ENCODE measurements at regions not wholly inside any gene's neighbourhood (a gene's known extent, or its start where the extent isn't known, plus 50 kb on each side); places are given as distances from the start of the nearest gene placed in this dataset.

DNA sequence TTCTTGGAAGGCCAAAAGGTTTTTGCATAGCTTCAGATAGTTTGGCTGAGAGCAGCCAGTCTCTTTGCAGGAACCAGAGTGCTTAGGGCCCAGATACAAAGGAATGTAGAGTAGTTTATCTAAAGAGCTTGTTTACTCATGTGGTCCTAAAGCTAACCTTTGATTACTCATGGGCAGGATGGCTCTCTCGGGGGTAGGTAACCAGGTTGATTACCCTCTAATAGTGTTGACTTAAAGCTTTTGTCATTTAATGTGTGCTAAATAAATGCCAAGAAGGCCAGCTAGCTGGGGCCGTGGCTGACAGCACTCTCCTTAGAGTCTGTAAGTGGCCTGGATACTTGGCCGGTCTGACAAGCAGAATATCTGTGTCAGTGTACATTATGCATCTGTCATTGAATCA is 69.7 kb upstream of the MAGEB16 start:
- TF ChIP-seq ZFX (IDR thresholded peaks at IDR 0.05; ENCODE audit: borderline replicate concordance) = no peak
- TF ChIP-seq, protein P1, sequence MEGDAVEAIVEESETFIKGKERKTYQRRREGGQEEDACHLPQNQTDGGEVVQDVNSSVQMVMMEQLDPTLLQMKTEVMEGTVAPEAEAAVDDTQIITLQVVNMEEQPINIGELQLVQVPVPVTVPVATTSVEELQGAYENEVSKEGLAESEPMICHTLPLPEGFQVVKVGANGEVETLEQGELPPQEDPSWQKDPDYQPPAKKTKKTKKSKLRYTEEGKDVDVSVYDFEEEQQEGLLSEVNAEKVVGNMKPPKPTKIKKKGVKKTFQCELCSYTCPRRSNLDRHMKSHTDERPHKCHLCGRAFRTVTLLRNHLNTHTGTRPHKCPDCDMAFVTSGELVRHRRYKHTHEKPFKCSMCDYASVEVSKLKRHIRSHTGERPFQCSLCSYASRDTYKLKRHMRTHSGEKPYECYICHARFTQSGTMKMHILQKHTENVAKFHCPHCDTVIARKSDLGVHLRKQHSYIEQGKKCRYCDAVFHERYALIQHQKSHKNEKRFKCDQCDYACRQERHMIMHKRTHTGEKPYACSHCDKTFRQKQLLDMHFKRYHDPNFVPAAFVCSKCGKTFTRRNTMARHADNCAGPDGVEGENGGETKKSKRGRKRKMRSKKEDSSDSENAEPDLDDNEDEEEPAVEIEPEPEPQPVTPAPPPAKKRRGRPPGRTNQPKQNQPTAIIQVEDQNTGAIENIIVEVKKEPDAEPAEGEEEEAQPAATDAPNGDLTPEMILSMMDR (IDR thresholded peaks at IDR 0.05) = no peak
- no peak overlapping the region for H3K27ac ChIP-seq

DNA sequence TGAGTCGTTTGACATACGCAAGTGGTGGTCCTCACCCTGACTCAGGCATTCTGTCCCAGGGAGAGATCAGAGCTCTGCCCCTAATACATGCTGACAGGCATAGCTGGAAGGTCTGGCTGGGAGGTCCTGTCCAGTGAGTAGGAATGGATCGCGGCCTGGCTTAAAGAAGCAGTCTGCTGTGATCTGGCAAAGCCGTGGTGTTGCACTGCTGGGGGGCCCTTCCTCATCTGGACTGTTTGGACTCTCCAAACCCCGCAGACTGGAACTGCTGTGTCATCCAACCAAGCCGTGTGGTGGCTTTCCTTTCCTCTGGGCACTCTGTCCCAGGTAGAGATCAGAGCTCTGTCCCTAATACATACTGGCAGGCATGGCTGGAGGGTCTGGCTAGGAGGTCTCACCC is 64.3 kb upstream of the MAGEB16 start:
- H3K27ac ChIP-seq = no peak overlapping the region
- TF ChIP-seq ZFX (IDR thresholded peaks at IDR 0.05; ENCODE audit: borderline replicate concordance) = no peak
- TF ChIP-seq, protein P1 (IDR thresholded peaks at IDR 0.05) = no peak

DNA sequence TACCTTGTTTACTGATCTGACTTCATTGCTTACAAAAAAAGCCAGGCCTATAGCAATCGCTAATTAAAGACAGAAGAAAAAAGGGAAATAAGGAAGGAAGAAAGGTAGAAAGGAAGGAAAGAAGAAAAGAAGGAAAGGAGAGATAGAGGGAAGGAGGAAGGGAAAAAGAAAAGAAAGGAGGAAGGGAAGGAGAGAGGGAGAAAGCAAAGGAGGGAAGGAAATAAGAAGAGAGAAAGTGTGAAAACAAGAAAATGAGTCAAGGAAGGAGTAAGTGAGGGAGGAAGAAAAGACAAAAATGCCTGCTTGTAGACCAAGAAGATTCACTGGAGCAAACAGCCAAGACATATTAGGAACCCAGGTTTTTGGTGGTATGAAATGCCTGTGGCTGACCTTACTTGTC is 57.0 kb upstream of the MAGEB16 start:
- TF ChIP-seq ZFX (IDR thresholded peaks at IDR 0.05; ENCODE audit: borderline replicate concordance) = no peak
- TF ChIP-seq, protein P1 (IDR thresholded peaks at IDR 0.05) = no peak
- no peak overlapping the region for H3K27ac ChIP-seq

DNA sequence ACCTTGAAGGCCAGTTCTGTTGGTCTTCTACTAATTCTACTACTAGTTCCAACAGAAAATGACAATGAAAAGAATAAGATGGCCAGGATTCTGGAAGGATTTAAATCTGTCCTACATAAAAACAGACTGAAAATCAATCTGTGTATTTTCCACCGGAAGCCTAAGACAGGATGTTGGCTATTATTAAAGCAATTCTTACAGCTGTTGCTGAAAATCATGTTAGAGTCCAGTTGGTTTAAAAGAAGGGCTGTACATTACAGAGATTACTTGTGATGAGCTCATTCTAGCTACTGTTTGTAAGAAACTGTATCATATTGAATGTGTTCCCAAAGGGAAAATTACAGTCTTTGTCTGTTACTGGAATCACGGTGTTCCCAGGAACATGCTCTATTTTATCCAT is 54.8 kb upstream of the MAGEB16 start:
- TF ChIP-seq, protein P1 (IDR thresholded peaks at IDR 0.05) = no peak
- TF ChIP-seq ZFX (IDR thresholded peaks at IDR 0.05; ENCODE audit: borderline replicate concordance) = no peak
- no peak overlapping the region for H3K27ac ChIP-seq

Measured in 22Rv1 (cell line).